H1 (cell line): ENCODE measurements at regions not wholly inside any gene's neighbourhood (a gene's known extent, or its start where the extent isn't known, plus 50 kb on each side); places are given as distances from the start of the nearest gene placed in this dataset.

Experiments used
- CHD7 ChIP-seq: fragments of 300-600 bp; sonication (generic); IDR thresholded peaks from 2 replicates; pipeline ENCODE4 v1.7.1; 2012; ENCODE audit warnings: low read length, moderate library complexity, mild to moderate bottlenecking, inconsistent platforms; ENCODE audit not compliant: insufficient replicate concordance

- TF ChIP-seq CHD7: no peak
These were observed 225.8 kb downstream of the MAT2B start (continued) for GRCh38 chr5:163731256-163731655.
